NCI-H1930 (cell line): ENCODE measurements at regions not wholly inside any gene's neighbourhood (a gene's known extent, or its start where the extent isn't known, plus 50 kb on each side); places are given as distances from the start of the nearest gene placed in this dataset.

ENCODE experiments used
- DNase-seq, 2 experiments: peaks; one replicate each; lab custom pipeline; 2025; lab: John Stamatoyannopoulos, UW

GRCh38 chr7:110569486-110570205 is 521.3 kb upstream of the LRRN3 start:
- DNase-seq, result no peak

DNA sequence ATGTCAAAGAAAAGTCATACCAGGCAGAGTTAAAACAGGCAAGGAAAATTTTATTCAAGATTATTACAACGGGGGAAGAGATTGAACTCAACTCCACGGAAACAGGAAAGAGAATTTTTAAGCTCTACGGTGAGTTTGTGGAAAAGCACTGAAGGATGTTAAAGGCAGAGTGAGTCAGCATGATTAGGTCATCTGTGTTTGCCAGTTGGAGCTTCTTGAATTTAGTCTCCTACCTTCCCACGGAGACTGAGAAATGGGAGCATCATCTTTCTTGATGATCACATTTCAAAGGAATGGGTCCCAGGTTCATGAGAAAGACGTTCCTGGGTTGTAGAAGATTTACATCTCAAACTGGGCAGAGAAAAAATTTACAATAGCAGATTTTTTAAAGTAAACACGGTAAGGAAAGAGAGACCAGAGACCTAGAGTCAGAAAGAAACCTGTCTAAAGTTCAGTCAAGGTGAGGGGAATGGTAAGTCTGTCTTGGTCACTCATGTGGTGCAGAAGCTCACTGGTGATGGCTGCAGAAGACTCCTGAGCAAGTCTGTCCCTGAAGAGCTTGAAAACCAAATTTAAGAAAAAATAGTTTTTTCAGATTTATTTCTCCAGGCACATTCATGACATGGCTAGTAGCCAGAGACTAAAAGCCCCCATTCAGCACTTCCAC is 516.9 kb upstream of the LRRN3 start:
- no peak for DNase-seq

GRCh38 chr7:110587294-110587693 is 503.6 kb upstream of the LRRN3 start:
- no peak for DNase-seq

- no peak for DNase-seq
Observed at GRCh38 chr7:110590415-110590814, 500.5 kb upstream of the LRRN3 start.

DNA sequence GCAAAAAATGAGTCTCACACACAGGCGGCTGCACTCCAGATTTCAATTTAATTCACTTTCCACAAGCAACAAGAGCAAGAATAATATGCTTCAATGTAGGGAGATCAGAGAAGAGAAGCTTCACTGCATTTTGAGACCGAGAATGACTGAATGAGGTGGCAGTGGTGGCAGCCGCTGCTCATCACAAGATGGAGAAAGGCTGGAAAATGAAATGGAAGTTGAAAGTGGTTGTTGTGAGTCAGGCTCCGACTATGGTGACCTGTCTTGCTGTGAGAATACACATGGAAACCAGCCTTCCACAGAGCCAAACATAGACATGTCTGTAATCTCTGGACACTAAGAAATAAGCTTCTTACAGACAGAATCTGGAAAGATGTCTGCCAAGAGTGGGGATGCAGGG is 499.6 kb upstream of the LRRN3 start:
- DNase-seq, result no peak

- DNase-seq, result no peak
Observed at GRCh38 chr7:110592557-110592956, 498.4 kb upstream of the LRRN3 start.

GRCh38 chr7:110593355-110593754 is 497.6 kb upstream of the LRRN3 start:
- no peak for DNase-seq

GRCh38 chr7:110595694-110596093 is 495.2 kb upstream of the LRRN3 start:
- no peak for DNase-seq

DNA sequence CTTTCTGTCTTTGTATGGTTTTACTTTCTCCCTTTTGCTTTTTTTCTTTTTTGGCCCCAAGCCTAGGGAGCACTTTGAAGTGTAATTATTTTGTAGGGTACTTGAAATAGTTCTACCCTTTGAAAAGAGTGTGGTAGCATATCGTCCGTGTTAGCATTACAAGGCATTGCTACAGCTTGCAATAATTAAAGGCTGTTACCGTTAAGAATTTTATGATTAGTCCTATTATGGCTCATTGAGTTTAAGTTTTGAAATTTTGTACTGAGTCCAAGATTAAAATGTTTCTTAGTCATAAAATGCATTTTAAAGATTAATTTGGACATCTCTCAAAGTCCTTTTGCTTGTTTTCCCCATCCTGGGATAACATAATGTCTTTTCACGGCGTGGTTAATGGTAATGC is 490.0 kb upstream of the LRRN3 start:
- DNase-seq, result no peak

DNA sequence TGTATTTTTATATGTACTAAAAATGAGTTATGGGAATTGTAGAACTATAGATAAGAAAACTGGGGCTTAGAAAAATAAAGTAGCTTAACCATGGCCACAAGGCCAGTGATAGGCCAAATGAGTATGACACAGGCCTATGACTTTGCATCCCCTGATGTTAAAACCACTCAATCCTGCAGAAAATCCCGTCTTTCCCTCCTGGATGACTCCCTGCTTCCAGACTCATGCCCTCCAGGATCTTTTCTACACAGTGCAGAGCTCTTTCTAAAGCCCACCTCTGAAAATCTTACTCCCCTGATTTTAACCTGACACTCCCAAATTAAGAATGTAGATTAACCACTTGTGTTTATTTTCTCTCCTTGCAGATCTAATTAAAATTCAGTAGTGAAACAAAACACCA is 489.2 kb upstream of the LRRN3 start:
- DNase-seq, result no peak

GRCh38 chr7:110604206-110604605 is 486.7 kb upstream of the LRRN3 start:
- no peak for DNase-seq

GRCh38 chr7:110604885-110605284 is 486.0 kb upstream of the LRRN3 start:
- DNase-seq, result no peak

DNA sequence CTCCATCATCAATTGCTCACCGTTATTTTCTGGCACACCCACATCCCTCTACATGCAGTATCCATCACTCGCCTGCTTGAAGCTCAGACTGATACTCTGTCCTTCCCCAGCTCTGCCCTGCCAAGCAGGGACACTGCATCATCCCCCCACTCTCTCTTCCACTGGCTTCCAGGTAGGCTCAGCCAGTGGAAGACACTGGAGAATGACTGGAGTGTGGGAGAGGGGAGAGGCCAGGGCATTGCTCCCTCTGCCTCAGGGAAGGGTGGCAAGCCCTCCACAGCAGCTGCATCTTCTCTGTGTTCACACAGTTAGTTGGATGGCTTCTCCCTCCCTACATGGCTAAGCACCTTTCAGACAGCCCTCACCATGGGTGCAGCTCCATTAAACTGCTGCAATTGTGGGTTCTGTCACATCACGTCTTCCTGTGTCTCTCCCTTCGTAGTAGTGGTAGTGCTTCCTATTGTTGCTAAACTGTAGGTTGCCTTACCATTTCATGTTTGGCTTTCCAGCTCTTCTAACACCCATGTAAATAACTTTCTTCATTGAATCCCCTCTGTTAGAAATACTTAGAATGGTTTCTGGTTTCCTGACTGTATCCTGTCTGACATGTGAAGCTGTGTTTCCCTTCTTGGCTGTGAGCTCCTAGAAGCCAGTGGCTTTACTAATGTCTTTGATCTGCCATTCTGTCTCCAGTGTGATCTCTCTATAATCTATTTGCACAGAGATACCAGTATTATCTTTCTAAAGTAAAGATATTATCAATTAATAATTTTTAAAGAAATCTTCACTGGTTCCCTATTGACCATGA is 483.7 kb upstream of the LRRN3 start:
- no peak for DNase-seq

GRCh38 chr7:110609336-110609735 is 481.6 kb upstream of the LRRN3 start:
- no peak for DNase-seq

GRCh38 chr7:110612680-110613079 is 478.2 kb upstream of the LRRN3 start:
- no peak for DNase-seq
